Right lobe of liver (tissue), 4 donors: ENCODE measurements at regions not wholly inside any gene's neighbourhood (a gene's known extent, or its start where the extent isn't known, plus 50 kb on each side); places are given as distances from the start of the nearest gene placed in this dataset.
A peak's percentile ranks its signal among the peaks of the same experiment; 100 is the strongest.

Experiments
- CTCF ChIP-seq, 4 donors: fragments of 200-600 bp in 3 of 4; fragments of 450-650 bp in 1 of 4; IDR thresholded peaks; one replicate each; pipeline versions ENCODE4 v1.5.1 to v1.8.0; 2016 to 2022; ENCODE audit warnings: antibody characterized with exemption in 4 of 4, mild to moderate bottlenecking in 2 of 4
- POLR2A ChIP-seq: fragments of 450-650 bp; IDR thresholded peaks from one replicate; pipeline ENCODE4 v1.6.1; 2017; ENCODE audit warnings: antibody characterized with exemption, mild to moderate bottlenecking
- donor health status: DM: no; HTN: no; CAD: no.
- donor health status: DM: no; HTN: no; CAD: no.
- donor health status: DM: no; HTN: yes; CAD: no.

GRCh38 chrX:131821945-131822622, 201.0 kb upstream of the STK26 start:
- TF ChIP-seq CTCF (IDR thresholded peaks at IDR 0.05) (peak; percentile 38 to 83 (median 52)), POLR2A (no peak)
